BE2C (cell line): ENCODE measurements at regions not wholly inside any gene's neighbourhood (a gene's known extent, or its start where the extent isn't known, plus 50 kb on each side); places are given as distances from the start of the nearest gene placed in this dataset.

Source experiments
- DNase-seq: peaks from one replicate; pipeline ENCODE4 v3.0.0-alpha.2; 2020
- H3K27me3 ChIP-seq: fragments of 250-450 bp; sonication (Bioruptor Pico); 2 replicates; pipeline ENCODE4 v1.5.1; 2020; ENCODE audit warnings: mild to moderate bottlenecking
- H3K36me3 ChIP-seq: fragments of 250-450 bp; sonication (Bioruptor Pico); 2 replicates; pipeline ENCODE4 v1.5.1; 2020; ENCODE audit warnings: mild to moderate bottlenecking
- H3K4me1 ChIP-seq: fragments of 250-450 bp; sonication (Bioruptor Pico); 2 replicates; pipeline ENCODE4 v1.5.1; 2020
- H3K4me3 ChIP-seq: 2 replicates; pipeline ENCODE4 v1.5.1; 2011; ENCODE audit warnings: low read depth, low read length
- H3K9me3 ChIP-seq: fragments of 250-450 bp; sonication (Bioruptor Pico); 2 replicates; pipeline ENCODE4 v1.5.1; 2020
- CTCF ChIP-seq: IDR thresholded peaks from 2 replicates; pipeline ENCODE4 v1.5.1; 2012; ENCODE audit warnings: mild to moderate bottlenecking, low read depth, low read length

- Histone ChIP-seq H3K36me3 (no peaks in the 10 kb centered on the region), H3K4me3 (no peak overlapping the region), H3K9me3 (no peaks in the 10 kb centered on the region), H3K4me1 (no peaks in the 10 kb centered on the region), H3K27me3 (no peaks in the 10 kb centered on the region)
- no peak for TF ChIP-seq CTCF
- no peak for DNase-seq
Measured at GRCh38 chr1:88266051-88266450, 418.0 kb upstream of the PKN2 start.

GRCh38 chr1:88272216-88272615 is 411.9 kb upstream of the PKN2 start:
- DNase-seq: no peak
- H3K27me3 ChIP-seq: no peaks in the 10 kb centered on the region
- no peaks in the 10 kb centered on the region for H3K4me1 ChIP-seq

GRCh38 chr1:88274431-88274830 is 409.6 kb upstream of the PKN2 start:
- Histone ChIP-seq H3K4me1 (no peaks in the 10 kb centered on the region), H3K36me3 (no peaks in the 10 kb centered on the region), H3K4me3 (no peak overlapping the region), H3K9me3 (no peaks in the 10 kb centered on the region), H3K27me3 (no peaks in the 10 kb centered on the region)
- no peak for DNase-seq
- no peak for TF ChIP-seq CTCF

More at GRCh38 chr1:88272216-88272615, 411.9 kb upstream of the PKN2 start:
- Histone ChIP-seq H3K36me3 (no peaks in the 10 kb centered on the region), H3K4me3 (no peak overlapping the region), H3K9me3 (no peaks in the 10 kb centered on the region)
- TF ChIP-seq CTCF: no peak

GRCh38 chr1:88275259-88275862 is 408.7 kb upstream of the PKN2 start:
- TF ChIP-seq CTCF: no peak
- no peaks in the 10 kb centered on the region for H3K4me1 ChIP-seq
- H3K27me3 ChIP-seq: no peaks in the 10 kb centered on the region
- DNase-seq: no peak
- H3K4me3 ChIP-seq: no peak overlapping the region
- H3K9me3 ChIP-seq: no peaks in the 10 kb centered on the region
- no peaks in the 10 kb centered on the region for H3K36me3 ChIP-seq

- H3K4me1 ChIP-seq: no peaks in the 10 kb centered on the region
- no peaks in the 10 kb centered on the region for H3K27me3 ChIP-seq
- no peak for DNase-seq
- H3K36me3 ChIP-seq: no peaks in the 10 kb centered on the region
- H3K4me3 ChIP-seq: no peak overlapping the region
- TF ChIP-seq CTCF: no peak
- no peaks in the 10 kb centered on the region for H3K9me3 ChIP-seq
Measured at GRCh38 chr1:88276163-88276562, 407.9 kb upstream of the PKN2 start.

GRCh38 chr1:88284066-88284465 is 400.0 kb upstream of the PKN2 start:
- no peak for DNase-seq
- H3K9me3 ChIP-seq: no peaks in the 10 kb centered on the region
- no peaks in the 10 kb centered on the region for H3K36me3 ChIP-seq
- no peaks in the 10 kb centered on the region for H3K4me1 ChIP-seq
- no peak overlapping the region for H3K4me3 ChIP-seq
- no peak for TF ChIP-seq CTCF
- H3K27me3 ChIP-seq: no peaks in the 10 kb centered on the region
